K562 (cell line): ENCODE measurements at regions not wholly inside any gene's neighbourhood (a gene's known extent, or its start where the extent isn't known, plus 50 kb on each side); places are given as distances from the start of the nearest gene placed in this dataset.

Experiments used
- ATAC-seq: fragments of 200-7000 bp; cut with Tn5 transposase; 3 replicates; pipeline ENCODE4 v1.9.1; 2020; ENCODE audit warnings: moderate library complexity
- BruUV-seq: library from RNA; stranded (reverse); fragments of 400-500 nt; replicated peaks from 2 replicates; lab custom pipeline; 2021; lab: Mats Ljungman, UMichigan
- CTCF ChIA-PET: fragments of 300-600 bp; formaldehyde crosslinking; extraction: SDS; loops from one replicate; lab custom pipeline; 2021; ENCODE audit warnings: low intra/inter-chr PET ratio; lab: Yijun Ruan, JAX
- POLR2A ChIA-PET: fragments of 300-600, 350-650 bp; sonication (Branson Sonifier 250); formaldehyde crosslinking; extraction: SDS; loops from one replicate; lab custom pipeline; 2021; ENCODE audit warnings: antibody characterized with exemption, inconsistent platforms; lab: Yijun Ruan, JAX
- DNase-seq, 4 experiments: peaks; one replicate each; pipeline versions ENCODE4 v3.0.0 to v3.0.0-alpha.2; 2011 to 2018; ENCODE audit warnings: low spot score in 3 of 4, mixed read lengths in 3 of 4; ENCODE audit errors: extremely low read depth in 1 of 4
- FAIRE-seq: peaks from 2 replicates; lab custom pipeline; 2011; peaks lifted over from hg19 to GRCh38; lab: Jason Lieb, UNC
- H2AFZ ChIP-seq: 2 replicates; pipeline ENCODE4 v1.6.0; 2011; ENCODE audit warnings: low read depth, low read length, control low read depth, inconsistent platforms
- H3K27ac ChIP-seq: fragments of 200-600 bp; 3 replicates; pipeline ENCODE4 v1.8.0; 2011; ENCODE audit warnings: low read depth, mild to moderate bottlenecking, control low read depth, inconsistent platforms, low read length, moderate library complexity, mixed read lengths; ENCODE audit errors: extremely low read depth
- H3K27me3 ChIP-seq, 2 experiments: fragments of 300-600 bp in 1 of 2; 2 replicates in 1 of 2; 3 replicates in 1 of 2; pipeline versions ENCODE4 v1.6.0 to v1.8.0; 2011; ENCODE audit warnings: inconsistent platforms in 2 of 2, low read length in 2 of 2, mild to moderate bottlenecking in 1 of 2, mixed read lengths in 1 of 2, moderate library complexity in 1 of 2; ENCODE audit not compliant: control insufficient read depth in 2 of 2, insufficient read depth in 2 of 2
- H3K36me3 ChIP-seq: fragments of 300-600 bp; 3 replicates; pipeline ENCODE4 v1.8.0; 2011; ENCODE audit warnings: mild to moderate bottlenecking, low read length, inconsistent platforms; ENCODE audit not compliant: control insufficient read depth, insufficient read depth
- H3K4me1 ChIP-seq, 2 experiments: fragments of 200-600 bp in 1 of 2; replicated peaks in 1 of 2; 2 replicates in 1 of 2; 3 replicates in 1 of 2; pipeline versions ENCODE4 v1.5.1 to v1.8.0; 2011; ENCODE audit warnings: inconsistent platforms in 2 of 2, low read length in 2 of 2, mild to moderate bottlenecking in 1 of 2, mixed read lengths in 1 of 2, moderate library complexity in 1 of 2; ENCODE audit not compliant: control insufficient read depth in 2 of 2, insufficient read depth in 2 of 2
- H3K4me2 ChIP-seq: 2 replicates; pipeline ENCODE4 v1.6.1; 2011; ENCODE audit warnings: low read length, control low read depth, inconsistent platforms, mixed read lengths; ENCODE audit not compliant: insufficient read depth
- H3K4me3 ChIP-seq: fragments of 200-600 bp; sonication (generic), shearing (Covaris generic); 2 replicates; pipeline ENCODE4 v1.5.1; 2016; ENCODE audit warnings: control low read depth, inconsistent platforms
- H3K79me2 ChIP-seq: fragments of 200-600 bp; 3 replicates; pipeline ENCODE4 v1.8.0; 2011; ENCODE audit warnings: low read length, inconsistent platforms; ENCODE audit not compliant: control insufficient read depth, insufficient read depth
- H3K9ac ChIP-seq, 2 experiments: 2 replicates each; pipeline versions ENCODE4 v1.6.0 to v1.6.1; 2011; ENCODE audit warnings: low read depth in 2 of 2, low read length in 2 of 2, control low read depth in 1 of 2, inconsistent platforms in 1 of 2, mild to moderate bottlenecking in 1 of 2, mixed read lengths in 1 of 2; ENCODE audit not compliant: insufficient read depth in 1 of 2
- H3K9me1 ChIP-seq: one replicate; pipeline ENCODE4 v1.6.0; 2011; ENCODE audit warnings: inconsistent platforms, mild to moderate bottlenecking, low read length, moderate library complexity; ENCODE audit not compliant: control insufficient read depth, insufficient read depth
- H3K9me3 ChIP-seq: replicated peaks from 2 replicates; pipeline ENCODE4 v1.5.1; 2011; ENCODE audit warnings: low read depth, low read length, inconsistent platforms; ENCODE audit not compliant: control insufficient read depth, insufficient read depth
- H4K20me1 ChIP-seq: replicated peaks from 2 replicates; pipeline ENCODE4 v1.6.1; 2011; ENCODE audit warnings: low read length, inconsistent platforms, mixed read lengths; ENCODE audit not compliant: control insufficient read depth, insufficient read depth
- CREM ChIP-seq: IDR thresholded peaks from 2 replicates; pipeline ENCODE4 v1.6.1; 2014; ENCODE audit warnings: antibody characterized with exemption, low read depth
- DPF2 ChIP-seq: fragments of 450-650 bp; IDR thresholded peaks from 2 replicates; pipeline ENCODE4 v1.6.1; 2016
- GATA2 ChIP-seq: sonication (generic); formaldehyde crosslinking; IDR thresholded peaks from 2 replicates; pipeline ENCODE4 v1.4.0; 2020; ENCODE audit warnings: mild to moderate bottlenecking, missing genetic modification reagents
- KLF10 ChIP-seq: fragments of 250-450 bp; sonication (Bioruptor Pico); IDR thresholded peaks from 2 replicates; pipeline ENCODE4 v1.6.1; 2021; ENCODE audit warnings: matching md5 sums
- MAZ ChIP-seq, 2 experiments: fragments of 450-650 bp in 1 of 2; sonication (generic) in 1 of 2; formaldehyde crosslinking; IDR thresholded peaks in 1 of 2; conservative IDR thresholded peaks in 1 of 2; 2 replicates each; pipeline versions ENCODE4 v1.4.0 to v1.5.0; 2020; ENCODE audit warnings: mild to moderate bottlenecking in 1 of 2, missing genetic modification reagents in 1 of 2
- NR2F6 ChIP-seq: fragments of 450-650 bp; formaldehyde crosslinking; IDR thresholded peaks from 2 replicates; pipeline ENCODE4 v1.4.0; 2020; ENCODE audit warnings: mild to moderate bottlenecking
- PPARD ChIP-seq: fragments of 250-450 bp; sonication (Bioruptor Pico); IDR thresholded peaks from 2 replicates; pipeline ENCODE4 v1.8.0; 2022; ENCODE audit warnings: inconsistent platforms, mild to moderate bottlenecking, moderate library complexity
- RBM15 ChIP-seq: fragments of 200-400 bp; formaldehyde crosslinking; IDR thresholded peaks from 2 replicates; pipeline ENCODE4 v1.6.1; 2018; ENCODE audit warnings: mild to moderate bottlenecking, low read length, moderate library complexity; ENCODE audit not compliant: insufficient read depth
- RBM17 ChIP-seq: fragments of 200-400 bp; formaldehyde crosslinking; IDR thresholded peaks from 2 replicates; pipeline ENCODE4 v1.6.1; 2017; ENCODE audit warnings: low read depth, mild to moderate bottlenecking, low read length, borderline replicate concordance
- SREBF1 ChIP-seq: fragments of 150-350 bp; IDR thresholded peaks from 2 replicates; pipeline ENCODE4 v1.6.1; 2014; ENCODE audit warnings: antibody characterized with exemption, low read depth, low read length, borderline replicate concordance
- THRAP3 ChIP-seq: fragments of 450-650 bp; IDR thresholded peaks from 2 replicates; pipeline ENCODE4 v1.6.1; 2016; ENCODE audit warnings: mild to moderate bottlenecking, inconsistent platforms, borderline replicate concordance
- ZNF609 ChIP-seq: sonication (generic); formaldehyde crosslinking; IDR thresholded peaks from 2 replicates; pipeline ENCODE4 v1.8.1; 2023; ENCODE audit warnings: missing genetic modification reagents, mild to moderate bottlenecking, borderline replicate concordance
- ZNF785 ChIP-seq: fragments of 250-450 bp; sonication (Bioruptor Pico); IDR thresholded peaks from 2 replicates; pipeline ENCODE4 v1.4.0; 2020; ENCODE audit warnings: mild to moderate bottlenecking
- WGBS: fragments of 100-300 bp; shearing (Covaris generic); methylation state at CpG from one replicate; pipeline ENCODE4 v1.1.6; 2016; ENCODE audit warnings: low coverage, mixed read lengths; ENCODE audit not compliant: insufficient coverage; ENCODE audit errors: missing lambda C conversion rate; 5-methylcytosine and 5-hydroxymethylcytosine counted together
- in situ Hi-C: fragments of 300-500 bp; cut with MboI; formaldehyde crosslinking; loops from 4 replicates; pipeline ENCODE4 v1.15.0; 2018; ENCODE audit warnings: inconsistent platforms, mixed read lengths
- intact Hi-C: fragments of 100-400 bp; cut with micrococcal nuclease; formaldehyde crosslinking; loops from 2 replicates; pipeline ENCODE4 v1.14.2; 2022

GRCh38 chr16:5196204-5196603, 98.6 kb upstream of the EEF2KMT start:
- Histone ChIP-seq H3K27ac (no peak overlapping the region), H3K4me1 (no peaks in the 10 kb centered on the region), H3K36me3 (no peaks in the 10 kb centered on the region), H4K20me1 (no peaks in the 10 kb centered on the region), H3K79me2 (no peaks in the 10 kb centered on the region), H3K4me2 (no peak overlapping the region), H3K9ac (no peak overlapping the region), H3K27me3 (peaks cover 4 to 25% of the 10 kb centered on the region in 2 experiments), H3K9me3 (no peaks in the 10 kb centered on the region), H3K4me3 (no peak overlapping the region), H3K9me1 (no peaks in the 10 kb centered on the region), H2AFZ (no peak overlapping the region)
- intact Hi-C loops (no loop called here), in situ Hi-C loops (no loop called here)
- CTCF ChIA-PET = no interaction called here
- WGBS = 3% methylated on average over 3 of the region's 3 CpGs
- DNase-seq (no peak), ATAC-seq (no peak), FAIRE-seq (no peak)
- no peak for TF ChIP-seq KLF10
- TF ChIP-seq PPARD = no peak
- no peak for TF ChIP-seq GATA2 (CRISPR knock-in tag)
- TF ChIP-seq RBM17 = no peak
- no peak for TF ChIP-seq ZNF785
- no peak for TF ChIP-seq CREM
- BruUV-seq = no TSS peak
- POLR2A ChIA-PET = no interaction called here

- H3K36me3 ChIP-seq = no peaks in the 10 kb centered on the region
- under 1% methylated on average over 11 of the region's 11 CpGs for WGBS
- peaks cover 4 to 25% of the 10 kb centered on the region in 2 experiments for H3K27me3 ChIP-seq
- DNase-seq = no peak
- no peaks in the 10 kb centered on the region for H3K9me1 ChIP-seq
- no peaks in the 10 kb centered on the region for H4K20me1 ChIP-seq
- H3K9ac ChIP-seq = no peak overlapping the region
- no peak overlapping the region for H3K4me3 ChIP-seq
- intact Hi-C loops = no loop called here
- no TSS peak for BruUV-seq
- no peaks in the 10 kb centered on the region for H3K9me3 ChIP-seq
- ChIA-PET POLR2A (no interaction called here), CTCF (no interaction called here)
- H3K27ac ChIP-seq = no peak overlapping the region
- no peak overlapping the region for H2AFZ ChIP-seq
- no peak for FAIRE-seq
- no peaks in the 10 kb centered on the region for H3K4me1 ChIP-seq
- no peak overlapping the region for H3K4me2 ChIP-seq
- ATAC-seq = no peak
- H3K79me2 ChIP-seq = no peaks in the 10 kb centered on the region
- in situ Hi-C loops = no loop called here
- no peak for TF ChIP-seq RBM15
- TF ChIP-seq ZNF609 (CRISPR knock-in tag) = no peak
- TF ChIP-seq DPF2 = no peak
- TF ChIP-seq SREBF1 = no peak
- TF ChIP-seq MAZ (CRISPR knock-in tag; conservative IDR thresholded peaks at IDR 0.05 in 1 of 2, IDR thresholded peaks at IDR 0.05 in 1 of 2) = no peak
- no peak for TF ChIP-seq NR2F6 (CRISPR knock-in tag)
- no peak for TF ChIP-seq THRAP3
These were observed 96.3 kb upstream of the EEF2KMT start for GRCh38 chr16:5193861-5194260.
